Islet precursor cell (in vitro differentiated cells): ENCODE measurements at regions not wholly inside any gene's neighbourhood (a gene's known extent, or its start where the extent isn't known, plus 50 kb on each side); places are given as distances from the start of the nearest gene placed in this dataset.

ENCODE experiments used
- DNase-seq: peaks from one replicate; pipeline ENCODE4 v3.0.0-alpha.2; 2018

- no peak for DNase-seq
Observed at GRCh38 chr16:35404273-35404672, 1944.9 kb downstream of the TP53TG3F start.

- no peak for DNase-seq
Observed at GRCh38 chr16:35405526-35405925, 1946.1 kb downstream of the TP53TG3F start.

GRCh38 chr16:35409503-35409902 is 1950.1 kb downstream of the TP53TG3F start:
- DNase-seq: no peak

GRCh38 chr16:35410438-35410837 is 1951.0 kb downstream of the TP53TG3F start:
- no peak for DNase-seq

- DNase-seq: no peak
Observed at GRCh38 chr16:35411156-35411555, 1951.7 kb downstream of the TP53TG3F start.

GRCh38 chr16:35414139-35414538 is 1954.7 kb downstream of the TP53TG3F start:
- DNase-seq: no peak

GRCh38 chr16:35414563-35414962 is 1955.2 kb downstream of the TP53TG3F start:
- DNase-seq: no peak

GRCh38 chr16:35425270-35425669 is 1965.9 kb downstream of the TP53TG3F start:
- DNase-seq: no peak

GRCh38 chr16:35431829-35432663 is 1972.6 kb downstream of the TP53TG3F start:
- DNase-seq: no peak

GRCh38 chr16:35440875-35441274 is 1981.5 kb downstream of the TP53TG3F start:
- no peak for DNase-seq

GRCh38 chr16:35447010-35447558 is 1987.7 kb downstream of the TP53TG3F start:
- no peak for DNase-seq

- DNase-seq: no peak
Observed at GRCh38 chr16:35449663-35450062, 1990.3 kb downstream of the TP53TG3F start.

- DNase-seq: no peak
Observed at GRCh38 chr16:35450648-35451047, 1991.2 kb downstream of the TP53TG3F start.

GRCh38 chr16:35452471-35452870 is 1993.1 kb downstream of the TP53TG3F start:
- DNase-seq: no peak

- DNase-seq: no peak
Observed at GRCh38 chr16:35463358-35463757, 2003.9 kb downstream of the TP53TG3F start.

GRCh38 chr16:35480361-35480760 is 2020.9 kb downstream of the TP53TG3F start:
- no peak for DNase-seq

GRCh38 chr16:35480988-35481387 is 2021.6 kb downstream of the TP53TG3F start:
- DNase-seq: no peak

- no peak for DNase-seq
Observed at GRCh38 chr16:35485915-35486314, 2026.5 kb downstream of the TP53TG3F start.

- DNase-seq: no peak
Observed at GRCh38 chr16:35492225-35492624, 2032.8 kb downstream of the TP53TG3F start.

- DNase-seq: no peak
Observed at GRCh38 chr16:35497399-35497798, 2038.0 kb downstream of the TP53TG3F start.

- DNase-seq: no peak
Observed at GRCh38 chr16:35506018-35506897, 2046.8 kb downstream of the TP53TG3F start.

GRCh38 chr16:35506898-35507194 is 2047.4 kb downstream of the TP53TG3F start:
- no peak for DNase-seq

GRCh38 chr16:35510701-35511100 is 2051.3 kb downstream of the TP53TG3F start:
- no peak for DNase-seq

- DNase-seq: no peak
Observed at GRCh38 chr16:35516551-35516950, 2057.1 kb downstream of the TP53TG3F start.
